Brain microvascular endothelial cell (primary cell): ENCODE measurements at regions not wholly inside any gene's neighbourhood (a gene's known extent, or its start where the extent isn't known, plus 50 kb on each side); places are given as distances from the start of the nearest gene placed in this dataset.

Experiments
- DNase-seq: peaks from one replicate; pipeline ENCODE4 v3.0.0-alpha.2; 2020
- H3K27ac ChIP-seq: fragments of 250-450 bp; sonication (Bioruptor Pico); 2 replicates; pipeline ENCODE4 v1.5.1; 2020; ENCODE audit warnings: mild to moderate bottlenecking, moderate library complexity
- H3K27me3 ChIP-seq: fragments of 250-450 bp; sonication (Bioruptor Pico); replicated peaks from 2 replicates; pipeline ENCODE4 v1.5.1; 2020; ENCODE audit warnings: mild to moderate bottlenecking
- H3K36me3 ChIP-seq: fragments of 250-450 bp; sonication (Bioruptor Pico); replicated peaks from 2 replicates; pipeline ENCODE4 v1.5.1; 2020; ENCODE audit warnings: mild to moderate bottlenecking
- H3K4me3 ChIP-seq: 2 replicates; pipeline ENCODE4 v1.5.1; 2011; ENCODE audit warnings: low read depth, mild to moderate bottlenecking, control low read depth, low read length, moderate library complexity
- CTCF ChIP-seq: IDR thresholded peaks from 2 replicates; pipeline ENCODE4 v1.5.1; 2011; ENCODE audit warnings: low read depth, mild to moderate bottlenecking, moderate library complexity, low read length, control low read depth, inconsistent platforms; ENCODE audit errors: missing control alignments
- in situ Hi-C: cut with HindIII; loops from 2 replicates; pipeline ENCODE4 v1.10.0; 2017; ENCODE audit warnings: low sequenced_read_pairs, low pct_ligation_motif_present

- no peak for DNase-seq
- Histone ChIP-seq H3K4me3 (no peak overlapping the region), H3K27ac (no peak overlapping the region), H3K27me3 (no peaks in the 10 kb centered on the region), H3K36me3 (no peaks in the 10 kb centered on the region)
- no peak for TF ChIP-seq CTCF
- in situ Hi-C loops: no loop called here
Observed at GRCh38 chr14:98445718-98446117, 826.3 kb downstream of the BCL11B start.

GRCh38 chr14:98446508-98446907 is 825.5 kb downstream of the BCL11B start:
- no peak overlapping the region for H3K4me3 ChIP-seq
- in situ Hi-C loops: no loop called here
- no peak for DNase-seq
- no peak for TF ChIP-seq CTCF
- H3K27me3 ChIP-seq: no peaks in the 10 kb centered on the region
- no peak overlapping the region for H3K27ac ChIP-seq
- H3K36me3 ChIP-seq: no peaks in the 10 kb centered on the region

GRCh38 chr14:98456231-98456630 is 815.8 kb downstream of the BCL11B start:
- H3K27ac ChIP-seq: no peak overlapping the region
- no peak for DNase-seq
- no peak for TF ChIP-seq CTCF
- no peaks in the 10 kb centered on the region for H3K27me3 ChIP-seq
- in situ Hi-C loops: no loop called here
- H3K36me3 ChIP-seq: no peaks in the 10 kb centered on the region
- H3K4me3 ChIP-seq: no peak overlapping the region

- no peaks in the 10 kb centered on the region for H3K36me3 ChIP-seq
- DNase-seq: no peak
- no peak overlapping the region for H3K4me3 ChIP-seq
- H3K27ac ChIP-seq: no peak overlapping the region
- in situ Hi-C loops: no loop called here
- H3K27me3 ChIP-seq: no peaks in the 10 kb centered on the region
- TF ChIP-seq CTCF: no peak
Observed at GRCh38 chr14:98458702-98459101, 813.3 kb downstream of the BCL11B start.

- no peaks in the 10 kb centered on the region for H3K27me3 ChIP-seq
- H3K27ac ChIP-seq: no peak overlapping the region
- in situ Hi-C loops: no loop called here
- DNase-seq: no peak
- H3K36me3 ChIP-seq: no peaks in the 10 kb centered on the region
- H3K4me3 ChIP-seq: no peak overlapping the region
- no peak for TF ChIP-seq CTCF
Observed at GRCh38 chr14:98462908-98463307, 809.1 kb downstream of the BCL11B start.

- Histone ChIP-seq H3K4me3 (no peak overlapping the region), H3K36me3 (no peaks in the 10 kb centered on the region), H3K27ac (no peak overlapping the region), H3K27me3 (no peaks in the 10 kb centered on the region)
- no peak for DNase-seq
- no peak for TF ChIP-seq CTCF
- in situ Hi-C loops: no loop called here
Observed at GRCh38 chr14:98466807-98467206, 805.2 kb downstream of the BCL11B start.
